Stromal cell of bone marrow (primary cell): ENCODE measurements at regions not wholly inside any gene's neighbourhood (a gene's known extent, or its start where the extent isn't known, plus 50 kb on each side); places are given as distances from the start of the nearest gene placed in this dataset.
A peak's percentile ranks its signal among the peaks of the same experiment; 100 is the strongest.

Experiments
- DNase-seq: peaks from one replicate; pipeline ENCODE4 v3.0.0-alpha.2; 2012; ENCODE audit warnings: low read depth

DNA sequence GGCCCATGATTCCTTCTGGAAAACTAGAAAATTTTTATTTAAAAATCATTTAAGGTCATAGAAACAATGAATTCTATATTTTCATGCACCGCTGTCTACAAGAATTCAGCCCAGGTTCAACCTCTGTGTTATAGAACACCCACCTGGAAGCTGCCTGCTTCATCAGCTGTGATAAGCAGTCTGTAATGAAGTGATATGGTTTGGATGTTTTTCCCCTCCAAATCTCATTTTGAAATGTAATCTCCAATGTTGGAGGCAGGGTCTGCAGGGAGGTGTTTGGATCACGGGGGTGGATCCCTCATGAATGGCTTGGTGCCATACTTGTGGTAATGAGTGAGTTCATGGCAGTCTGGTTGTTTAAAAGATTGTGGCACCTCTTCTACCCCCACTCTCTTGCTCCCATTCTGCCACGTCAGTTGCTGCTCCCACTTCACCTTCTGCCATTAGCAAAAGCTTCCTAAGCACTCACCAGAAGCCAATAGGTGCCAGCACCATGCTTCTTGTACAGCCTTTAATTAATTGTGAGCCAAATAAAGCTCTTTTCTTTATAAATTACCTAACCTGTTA, 55.6 kb downstream of the MRPL32 start:
- no peak for DNase-seq

DNA sequence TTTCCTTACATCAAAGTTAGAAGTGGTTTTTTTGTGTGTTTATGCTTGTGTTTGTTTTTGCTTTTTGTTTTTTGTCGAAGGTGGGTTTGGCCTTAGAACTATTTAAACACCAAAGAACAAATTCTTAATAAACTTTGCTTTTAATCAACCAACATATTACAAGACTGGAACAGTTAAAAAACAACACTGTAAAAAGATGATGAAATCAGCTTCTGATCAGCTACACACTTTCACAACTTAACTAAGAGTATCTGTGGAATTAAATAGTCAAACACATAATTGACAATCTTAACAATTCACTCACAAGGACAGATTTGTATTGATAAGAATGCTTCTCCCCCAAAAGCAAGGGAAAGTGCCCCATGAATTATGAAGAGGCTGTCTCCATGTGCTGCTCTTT, 58.8 kb downstream of the MRPL32 start:
- DNase-seq: no peak

DNA sequence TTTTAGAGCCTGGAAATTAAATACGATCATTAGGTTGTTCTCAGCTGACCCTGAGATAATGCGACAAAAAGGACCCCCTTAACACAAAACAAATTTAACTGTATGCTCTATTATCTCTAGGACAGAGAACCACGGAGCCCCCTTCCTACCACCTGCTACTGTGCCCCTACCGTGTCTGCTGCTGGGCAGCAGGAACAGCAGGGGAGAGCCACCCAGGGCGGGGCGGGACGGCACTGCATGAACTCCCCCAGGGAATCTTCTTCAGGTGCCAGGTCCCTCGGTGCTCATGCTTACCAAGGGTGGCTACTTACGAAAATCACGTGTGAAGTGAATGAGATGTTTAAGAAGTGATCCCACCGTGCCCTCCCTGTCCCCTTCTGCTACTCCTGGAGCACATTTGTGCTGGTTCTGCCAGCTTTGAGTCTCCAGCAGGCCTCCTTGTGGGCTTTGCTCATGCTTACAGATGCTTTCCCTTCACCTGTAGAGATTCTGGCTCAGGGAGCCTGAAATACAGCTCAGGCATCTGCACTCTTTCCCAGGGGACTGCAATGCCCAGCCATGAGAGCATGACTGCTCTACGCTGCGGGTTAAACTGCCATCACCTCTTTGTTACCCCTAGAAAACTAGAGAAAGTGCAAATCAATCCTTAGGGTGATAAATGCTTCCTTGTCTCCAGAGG, 59.9 kb downstream of the MRPL32 start:
- DNase-seq: no peak

DNA sequence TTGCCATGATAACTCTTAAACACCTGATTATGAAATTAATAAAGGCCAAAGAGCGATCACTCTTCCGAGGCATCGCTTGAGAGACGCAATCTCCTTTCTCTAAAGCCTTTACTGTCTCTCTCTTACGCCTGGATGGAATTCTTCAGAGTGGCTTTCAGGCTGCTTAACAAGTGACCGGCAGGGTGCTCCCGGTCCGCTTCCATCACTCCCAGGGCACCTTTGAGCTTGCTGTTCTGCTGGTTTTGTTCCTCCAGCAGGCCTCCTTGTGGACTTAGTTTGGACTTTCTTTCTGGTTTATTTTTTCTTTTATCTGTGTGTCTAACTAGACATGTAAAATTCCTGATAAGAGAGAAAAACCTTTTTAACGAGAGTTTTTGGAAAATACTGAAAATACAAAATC, 60.9 kb downstream of the MRPL32 start:
- no peak for DNase-seq

DNA sequence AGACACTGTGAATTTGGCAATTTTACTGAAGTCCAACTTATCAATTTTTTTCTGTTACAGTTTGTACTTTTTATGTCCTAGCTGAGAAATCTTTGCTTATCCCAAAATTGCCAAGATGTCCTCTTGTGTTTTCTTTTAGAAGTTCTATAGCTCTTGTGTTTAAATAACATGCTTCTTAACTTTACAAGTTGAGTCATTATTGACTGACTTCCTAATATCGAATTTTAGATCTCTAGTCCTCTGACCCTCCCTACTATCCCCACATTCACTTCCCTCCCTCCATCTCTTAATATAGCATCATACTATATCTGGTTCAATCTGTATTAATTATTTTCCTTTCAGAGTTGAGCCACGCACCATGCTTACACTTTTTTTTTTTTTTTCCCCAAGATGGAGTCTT, 61.9 kb downstream of the MRPL32 start:
- DNase-seq: no peak

DNA sequence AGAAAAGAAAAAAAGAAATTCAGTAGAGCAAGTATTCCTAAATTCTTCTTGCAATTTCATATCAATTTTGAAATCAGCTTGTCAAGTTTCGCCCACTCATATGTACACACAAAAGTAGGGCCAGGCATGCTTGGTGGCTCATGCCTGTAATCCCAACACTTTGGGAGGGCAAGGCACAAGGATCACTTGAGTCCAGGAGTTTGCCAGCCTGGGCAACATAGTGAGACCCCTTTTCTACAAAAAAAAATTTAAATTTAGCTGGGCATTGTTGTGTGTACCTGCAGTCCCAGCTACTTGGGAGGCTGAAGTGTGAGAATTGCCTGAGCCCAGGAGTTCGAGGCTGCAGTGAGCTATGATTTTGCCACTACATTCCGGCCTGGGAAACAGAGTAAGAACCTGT, 65.4 kb downstream of the MRPL32 start:
- DNase-seq: no peak

DNA sequence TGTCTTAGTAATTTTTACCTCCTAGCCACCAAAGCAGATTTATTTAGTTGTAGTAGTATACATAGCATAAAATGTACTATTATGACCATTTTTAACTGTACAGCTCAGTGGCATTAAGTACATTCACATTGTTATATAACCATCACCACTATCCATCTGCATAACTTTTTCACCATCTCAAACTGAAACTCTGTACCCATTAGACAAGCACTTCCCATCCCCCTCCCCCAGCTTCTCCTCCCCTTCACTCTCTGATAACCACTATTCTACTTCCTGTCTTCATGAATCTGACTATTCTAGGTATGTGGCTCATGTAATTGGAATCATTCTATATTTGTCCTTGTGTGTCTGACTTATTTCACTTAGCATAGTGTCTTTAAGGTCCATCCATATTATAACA, 71.9 kb downstream of the MRPL32 start:
- no peak for DNase-seq

DNA sequence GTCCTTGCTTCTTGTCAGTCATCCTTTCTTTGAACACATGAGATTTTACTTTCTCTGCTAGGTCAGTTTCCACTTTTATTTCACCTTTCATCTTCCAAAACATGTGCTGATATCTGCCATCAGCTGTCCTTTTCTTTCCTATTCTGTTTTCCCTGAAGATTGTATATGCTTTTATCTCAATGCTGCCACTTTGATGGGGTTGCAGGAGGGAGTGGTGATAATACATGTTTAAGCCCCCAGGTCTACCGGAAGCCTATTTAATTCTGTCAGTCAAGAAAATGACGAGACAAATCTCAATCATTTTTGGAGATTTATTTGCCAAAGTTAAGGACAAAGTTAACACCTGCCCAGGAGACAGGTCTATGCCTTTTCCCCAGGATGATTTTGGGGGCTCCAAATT, 73.8 kb downstream of the MRPL32 start:
- no peak for DNase-seq

DNA sequence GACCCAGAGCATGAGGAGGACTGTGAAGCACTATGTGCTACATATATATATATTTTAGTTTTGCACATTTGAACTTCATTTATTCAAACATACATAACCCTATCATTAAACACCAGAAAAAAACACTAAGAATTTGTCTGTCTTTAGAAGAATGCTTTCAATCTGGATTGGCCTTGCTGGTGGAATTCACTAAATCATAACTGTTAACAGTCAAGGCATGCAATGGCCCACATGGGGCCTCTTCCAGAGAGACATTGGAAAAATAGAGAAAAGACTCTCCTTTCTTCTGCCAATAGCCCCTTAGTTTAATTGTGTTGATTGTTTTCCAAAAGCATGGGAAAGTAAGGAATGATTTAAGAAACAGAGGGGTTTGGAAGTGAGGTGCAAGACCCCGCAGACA, 77.9 kb downstream of the MRPL32 start:
- no peak for DNase-seq

DNA sequence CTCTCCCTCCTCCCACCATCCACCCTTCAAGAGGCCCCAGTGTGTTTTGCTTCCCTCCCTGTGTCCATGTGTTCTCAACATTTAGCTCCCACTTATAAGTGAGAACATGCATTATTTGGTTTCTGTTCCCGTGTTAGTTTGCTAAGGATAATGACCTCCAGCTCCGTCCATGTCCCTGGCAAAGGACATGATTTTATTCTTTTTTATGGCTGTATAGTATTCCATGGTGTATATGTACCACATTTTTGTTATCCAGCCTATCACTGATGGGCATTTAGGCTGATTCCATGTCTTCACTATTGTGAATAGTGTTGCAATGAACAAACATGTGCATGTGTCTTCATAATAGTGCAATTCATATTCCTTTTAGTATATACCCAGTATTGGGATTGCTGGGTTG, 79.7 kb downstream of the MRPL32 start:
- DNase-seq: no peak

DNA sequence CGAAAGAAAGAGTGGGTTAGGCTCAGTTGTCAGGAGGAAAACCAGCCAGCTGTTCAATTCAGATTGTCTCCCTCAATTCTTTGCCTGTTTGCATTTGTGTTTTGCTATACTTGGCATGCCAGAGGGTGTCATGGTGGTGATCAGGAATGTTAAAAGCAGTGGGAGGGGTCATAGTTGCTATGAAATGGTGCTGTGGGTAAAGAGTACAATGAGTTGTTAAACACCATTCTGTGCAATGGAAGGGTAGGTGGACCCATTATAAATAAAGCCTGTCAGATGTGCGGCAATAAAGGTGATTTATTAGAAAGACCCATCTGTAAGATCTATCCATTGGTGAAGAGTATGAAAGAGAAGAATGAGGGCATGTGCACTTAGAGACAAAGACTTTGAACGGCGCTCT, 82.2 kb downstream of the MRPL32 start:
- no peak for DNase-seq

DNA sequence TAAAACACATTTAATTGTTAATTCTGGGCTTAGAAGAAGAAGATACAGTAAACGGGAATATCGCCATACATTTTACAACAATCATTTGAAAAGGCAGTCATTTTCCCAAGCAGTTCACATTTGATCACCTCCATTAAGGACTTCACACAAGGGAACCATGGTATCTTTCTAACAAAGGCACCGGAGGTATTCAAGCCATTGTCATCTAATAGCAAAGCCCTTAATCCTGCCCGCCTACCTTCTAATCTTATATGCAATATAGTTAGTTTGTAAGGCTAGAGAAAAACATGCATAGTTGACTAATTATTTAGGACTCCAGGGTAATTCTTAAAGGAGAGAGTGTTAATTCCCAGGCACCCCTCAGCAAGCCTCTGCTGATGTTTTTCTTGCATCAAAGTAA, 83.1 kb downstream of the MRPL32 start:
- DNase-seq: no peak

DNA sequence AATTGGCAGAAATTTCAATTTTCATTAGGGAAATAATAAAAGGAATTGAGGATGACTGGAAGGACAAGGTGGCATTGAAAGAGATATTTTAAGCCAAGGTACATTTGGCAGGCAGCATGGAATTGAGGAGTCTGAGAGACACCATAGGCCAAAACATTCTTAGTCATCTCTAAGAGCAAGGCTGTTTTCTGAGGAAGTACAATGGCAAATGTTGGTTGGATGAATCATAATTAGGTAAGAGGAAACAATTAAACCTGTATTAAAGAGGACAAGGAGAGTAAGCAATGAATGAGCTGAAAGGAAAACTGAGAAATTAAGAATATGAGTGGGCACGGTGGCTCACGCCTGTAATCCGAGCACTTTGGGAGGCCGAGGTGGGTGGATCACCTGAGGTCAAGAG, 86.3 kb downstream of the MRPL32 start:
- DNase-seq: no peak

DNA sequence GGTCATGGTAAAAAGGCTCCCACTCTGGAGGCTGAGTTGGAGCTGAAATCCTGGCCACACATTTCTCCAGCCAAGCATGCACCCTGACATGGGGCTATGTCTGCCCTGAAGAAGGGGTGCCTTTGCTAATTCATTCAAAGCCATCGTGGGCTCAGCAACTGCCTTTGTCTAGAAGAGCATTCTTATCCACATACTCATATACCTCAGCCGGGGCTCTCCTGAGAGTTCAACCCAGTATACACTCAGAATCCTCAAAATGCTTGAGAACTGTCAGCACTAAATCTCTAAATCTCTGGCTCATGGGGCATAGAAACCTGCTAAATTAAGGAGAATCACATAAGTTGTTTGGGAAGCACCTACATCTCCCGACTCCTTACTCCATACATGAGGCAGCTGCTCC, 89.3 kb downstream of the MRPL32 start:
- DNase-seq: no peak

DNA sequence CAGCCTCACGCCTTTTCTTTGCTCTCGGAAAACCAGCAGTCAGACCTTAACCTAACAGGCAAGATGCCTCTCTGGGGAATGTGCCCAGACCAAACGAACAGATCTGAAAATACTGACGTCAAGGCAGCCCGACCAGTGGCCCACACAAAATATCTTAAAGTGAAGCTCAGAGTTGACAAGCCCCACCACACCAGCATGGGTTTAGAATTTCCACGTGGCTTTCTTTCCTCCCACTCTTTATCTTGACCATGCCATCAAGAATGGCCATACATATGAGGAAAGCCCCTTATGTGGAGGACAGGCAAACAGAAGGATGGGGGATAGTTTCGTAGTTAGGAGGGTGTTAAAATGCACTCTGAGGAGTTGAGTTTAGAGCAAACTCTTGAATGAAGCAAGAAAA, 89.8 kb downstream of the MRPL32 start:
- no peak for DNase-seq

DNA sequence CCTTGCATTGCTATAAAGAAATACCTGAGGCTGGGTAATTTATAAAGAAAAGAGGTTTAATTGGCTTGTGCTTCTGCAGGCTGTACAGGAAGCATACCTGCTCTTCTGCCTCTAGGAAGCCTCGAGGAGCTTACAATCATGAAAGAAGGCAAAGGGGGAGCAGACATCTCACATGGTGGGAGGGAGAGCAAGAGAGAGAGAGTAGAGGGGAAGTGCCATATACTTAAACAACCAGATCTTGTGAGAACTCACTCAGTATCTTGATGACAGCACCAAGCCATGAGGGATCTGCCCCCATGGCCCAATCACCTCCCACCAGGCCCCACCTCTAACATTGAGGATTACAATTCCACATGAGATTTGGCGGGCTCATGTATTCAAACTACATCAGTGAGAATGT, 79.1 kb upstream of the HECW1 start:
- no peak for DNase-seq

DNA sequence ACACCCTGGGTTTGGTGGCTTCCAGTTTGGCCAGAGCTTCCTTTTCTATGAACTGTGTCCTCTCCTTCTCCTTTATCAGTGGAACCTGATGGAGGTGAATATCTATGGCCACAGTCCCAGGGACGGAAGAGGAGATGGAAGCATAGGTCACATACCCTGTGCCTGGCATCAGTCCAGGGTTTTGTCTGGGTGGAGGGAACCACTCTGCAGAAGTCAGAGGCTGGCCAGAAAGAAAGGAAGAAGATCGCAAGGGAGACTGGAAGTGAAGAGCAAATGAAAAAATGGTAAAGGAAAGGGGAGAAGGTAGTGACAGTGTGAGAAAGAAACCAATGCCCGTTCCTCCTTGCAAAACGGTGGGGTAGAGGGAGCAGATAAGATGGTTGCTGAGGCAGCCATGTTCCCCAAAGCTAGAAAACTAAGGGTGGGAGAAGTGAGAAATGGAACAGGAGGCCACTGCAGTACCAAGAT, 77.9 kb upstream of the HECW1 start:
- no peak for DNase-seq

DNA sequence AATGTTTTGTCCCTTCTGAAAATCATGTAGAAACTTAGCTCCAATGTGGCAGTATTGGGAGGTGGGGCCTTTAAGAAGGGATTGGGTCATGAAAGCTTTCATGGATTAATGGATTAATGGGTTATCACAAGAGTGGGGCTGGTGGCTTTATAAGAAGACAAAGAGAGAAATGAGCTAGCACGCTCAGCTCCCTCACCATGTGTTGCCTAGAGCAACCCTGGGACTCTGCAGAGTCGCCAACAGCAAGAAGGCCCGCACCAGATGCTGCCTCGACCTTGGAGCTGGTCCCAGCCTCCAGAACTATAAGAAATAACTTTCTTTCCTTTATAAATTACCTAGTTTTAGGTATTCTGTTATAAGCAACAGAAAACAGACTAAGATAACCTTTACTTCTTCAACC, 74.9 kb upstream of the HECW1 start:
- DNase-seq: no peak

DNA sequence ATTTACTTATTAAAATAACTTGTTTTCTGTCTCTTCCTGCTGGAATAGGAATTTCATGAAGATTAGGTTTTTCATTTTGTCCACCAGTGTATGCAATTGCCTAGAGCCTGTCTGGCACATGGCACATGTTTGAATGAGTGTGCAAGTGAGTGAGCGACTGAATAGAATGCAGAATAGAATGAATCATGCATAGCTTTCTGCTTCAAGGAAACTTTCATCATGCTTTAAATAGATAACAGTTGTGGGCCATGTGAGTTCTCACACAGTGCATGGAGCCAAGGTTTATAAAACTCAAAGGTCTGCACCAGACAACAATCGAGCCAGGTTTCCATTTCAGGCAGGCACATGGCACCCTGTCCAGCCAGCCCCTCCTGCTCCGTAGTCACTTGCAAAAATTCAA, 74.2 kb upstream of the HECW1 start:
- peak; percentile 23 for DNase-seq

DNA sequence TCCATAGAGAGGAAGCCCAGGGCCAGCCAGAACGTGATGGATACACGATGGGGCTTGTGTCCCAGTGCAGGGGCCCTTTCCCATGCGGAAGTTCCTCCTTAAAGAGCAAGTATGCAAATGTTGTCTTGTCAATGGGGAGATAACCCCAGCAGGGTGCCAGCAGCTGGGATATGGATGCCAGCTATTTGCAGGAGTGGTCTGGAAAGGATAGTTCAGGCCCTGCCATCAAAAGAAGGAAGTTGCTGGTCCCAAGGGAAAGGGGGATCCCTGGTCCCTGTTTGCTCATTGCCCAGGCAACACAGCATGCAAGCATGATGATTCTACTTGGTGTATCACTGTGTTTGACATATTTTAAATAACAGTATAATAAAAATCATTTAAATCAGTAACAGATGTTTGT, 73.1 kb upstream of the HECW1 start:
- no peak for DNase-seq

DNA sequence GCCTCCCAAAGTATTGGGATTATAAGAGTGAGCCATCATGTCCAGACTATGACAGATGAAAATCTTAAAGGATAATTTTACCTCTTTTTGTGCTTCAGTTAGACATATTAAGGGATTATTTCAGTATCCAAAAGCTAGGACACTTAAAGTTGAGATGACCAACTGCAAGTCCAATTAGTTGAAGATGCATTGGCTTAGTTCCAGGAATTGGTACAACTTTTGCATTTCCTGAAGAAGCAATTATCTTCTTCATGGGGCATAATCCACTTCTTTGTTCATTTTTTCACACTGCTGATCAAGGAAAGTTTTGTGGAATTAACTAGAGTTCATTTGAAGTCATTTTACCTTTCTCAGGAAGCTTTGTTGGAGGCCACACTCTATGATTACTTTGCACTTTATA, 72.0 kb upstream of the HECW1 start:
- no peak for DNase-seq

DNA sequence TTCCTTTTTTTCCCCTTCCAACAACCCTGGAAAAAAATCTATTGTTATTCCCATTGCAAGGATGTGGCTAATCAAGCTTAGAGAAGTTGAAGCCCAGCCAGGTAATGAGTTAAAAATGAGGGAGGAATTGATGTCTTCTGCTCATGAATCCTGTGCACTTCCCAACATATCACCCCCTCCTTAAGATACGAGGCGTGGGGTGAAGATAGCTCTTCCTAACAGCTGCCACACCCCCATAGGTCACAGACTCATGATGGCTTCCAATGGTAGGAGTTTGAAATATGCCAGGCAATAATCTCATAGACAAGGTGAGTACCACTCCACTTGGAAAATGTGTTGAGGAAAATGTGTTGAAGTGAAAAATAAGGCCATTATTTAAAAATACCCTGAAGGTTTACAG, 71.3 kb upstream of the HECW1 start:
- DNase-seq: no peak

DNA sequence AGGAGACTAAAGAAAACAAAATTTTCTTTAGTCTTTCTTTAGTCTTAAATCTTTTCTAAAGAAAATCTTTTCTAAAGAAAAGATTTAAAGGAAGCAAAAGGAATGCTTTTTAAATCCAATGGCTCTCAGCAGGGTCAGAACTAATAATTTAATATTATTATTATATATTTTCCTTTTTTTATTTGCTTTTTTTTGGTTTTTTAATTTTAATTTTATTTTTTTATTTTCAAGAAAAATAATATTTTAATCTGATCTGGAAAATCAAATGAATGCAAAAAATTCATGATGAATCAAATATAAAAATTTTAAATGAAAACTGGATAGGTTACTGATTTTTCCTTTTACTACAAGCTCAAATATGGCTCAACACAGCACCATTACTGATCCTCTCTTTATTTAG, 70.7 kb upstream of the HECW1 start:
- DNase-seq: no peak

DNA sequence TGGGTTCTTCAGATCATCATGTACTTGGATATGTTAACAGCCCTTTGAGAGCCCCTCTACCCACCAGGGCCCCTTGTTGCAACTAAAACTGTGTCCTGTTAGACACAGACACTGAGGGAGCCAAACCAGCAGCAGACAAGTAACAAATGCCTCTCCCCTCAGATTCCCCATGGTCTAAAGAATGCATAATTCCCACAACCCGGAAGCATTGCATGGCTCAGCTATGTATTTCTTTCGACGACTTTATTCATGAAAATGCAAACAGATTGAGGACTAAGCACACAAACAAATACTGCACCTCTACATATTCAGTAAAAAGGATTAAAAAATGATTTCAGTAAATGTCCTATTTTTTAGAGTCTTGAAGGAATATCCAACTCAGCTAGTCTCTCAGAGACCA, 70.1 kb upstream of the HECW1 start:
- DNase-seq: no peak
